ENCODE measurements at regions not wholly inside any gene's neighbourhood (a gene's known extent, or its start where the extent isn't known, plus 50 kb on each side); places are given as distances from the start of the nearest gene placed in this dataset.

DNA sequence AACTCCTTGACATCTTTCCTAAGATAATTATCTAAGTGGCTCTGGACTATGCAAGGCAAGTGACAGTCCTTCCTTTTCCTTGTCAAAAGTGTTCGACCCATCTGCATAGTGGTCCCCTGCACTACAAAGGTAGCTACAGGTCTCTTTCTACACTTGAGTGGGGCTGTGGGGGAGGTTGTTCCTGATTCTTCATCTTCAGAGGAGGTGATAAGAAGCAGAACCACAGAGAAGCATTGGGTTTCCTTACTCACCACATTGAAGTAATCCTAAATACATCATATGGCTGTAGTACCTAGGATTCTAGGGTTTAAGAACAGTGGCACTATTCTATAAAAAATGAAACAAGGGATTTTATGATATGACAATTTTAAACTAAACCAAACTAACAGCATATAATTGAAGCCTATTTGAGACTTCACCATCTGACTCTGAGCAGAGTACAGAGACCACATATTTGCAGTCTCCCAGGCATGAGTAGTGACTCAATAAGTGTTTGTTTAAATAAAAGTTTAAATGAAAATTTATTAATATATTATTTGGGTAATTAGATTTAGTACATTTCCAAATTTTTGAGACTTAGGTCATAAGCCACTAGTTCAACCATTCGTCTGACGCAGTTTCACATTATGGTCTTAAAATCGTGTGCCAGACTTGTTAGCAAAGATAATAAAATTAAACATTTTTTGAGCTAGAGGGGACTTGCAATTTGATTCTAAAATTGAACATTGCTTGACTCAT, 54.9 kb upstream of the NEK7 start:
- FAIRE-seq: no peak
- DNase-seq (ENCODE audit: extremely low spot score, insufficient read length, low read depth): no peak

DNA sequence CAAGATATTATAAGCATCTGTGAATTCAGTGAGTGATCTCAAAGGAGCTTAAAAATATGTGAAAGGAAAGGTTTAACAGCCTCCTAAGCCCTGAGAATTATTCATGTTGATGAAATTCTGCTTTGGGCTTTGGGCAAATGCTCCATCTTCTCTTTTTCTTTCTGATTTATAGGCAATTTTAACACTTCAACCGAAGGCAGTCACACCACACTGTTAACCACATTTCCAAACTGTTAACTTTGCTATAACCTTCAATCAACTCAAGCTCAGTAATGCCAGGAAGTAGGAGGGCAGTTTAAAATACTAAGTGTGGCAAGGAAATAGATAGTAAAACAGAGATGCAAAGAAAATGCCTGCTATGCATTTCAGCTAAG, 54.4 kb upstream of the NEK7 start:
- DNase-seq (ENCODE audit: extremely low spot score, insufficient read length, low read depth) (no peak), FAIRE-seq (no peak)

DNA sequence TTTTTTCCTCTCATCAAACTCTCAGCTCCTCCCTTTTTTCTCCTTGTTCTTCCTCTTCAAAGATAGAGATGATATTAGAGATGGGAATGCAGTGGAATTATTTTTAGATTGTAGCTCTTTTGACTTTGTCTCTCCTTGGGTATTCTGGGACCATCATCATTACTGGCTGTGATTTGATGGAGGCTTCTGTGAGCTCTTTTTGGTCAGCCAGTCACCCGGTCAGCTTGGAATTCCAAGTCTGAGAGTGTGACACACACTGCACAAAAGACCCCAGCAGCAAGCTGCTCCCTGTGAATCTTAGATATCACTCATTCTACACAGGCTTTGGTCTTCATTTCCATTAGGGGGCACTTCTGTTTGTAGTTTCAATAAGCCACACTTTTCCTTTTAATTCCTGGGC, 51.6 kb upstream of the NEK7 start:
- no peak for FAIRE-seq
- DNase-seq (ENCODE audit: extremely low spot score, insufficient read length, low read depth): no peak

DNA sequence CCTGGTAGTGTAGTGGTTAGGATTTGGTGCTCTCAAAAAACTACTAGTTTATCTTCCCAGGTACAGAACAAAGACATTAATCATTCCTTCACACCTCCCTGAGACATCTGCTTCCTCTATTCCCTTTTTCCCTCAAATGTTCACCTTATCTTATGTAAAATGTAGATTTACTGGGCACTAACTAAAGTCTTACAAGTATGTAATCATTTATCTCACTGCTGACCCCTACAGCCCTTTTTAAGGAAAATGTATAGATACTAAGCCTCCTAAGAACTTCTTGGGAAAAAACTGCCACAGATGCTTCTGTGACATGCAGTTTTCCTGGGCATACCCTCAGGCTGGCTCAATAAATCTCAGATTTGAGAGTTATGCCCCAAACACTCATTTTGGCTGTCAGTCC, 50.8 kb upstream of the NEK7 start:
- FAIRE-seq (no peak), DNase-seq (ENCODE audit: extremely low spot score, insufficient read length, low read depth) (no peak)

Measured in GM18507 (cell line).